ENCODE measurements at regions not wholly inside any gene's neighbourhood (a gene's known extent, or its start where the extent isn't known, plus 50 kb on each side); places are given as distances from the start of the nearest gene placed in this dataset.

DNA sequence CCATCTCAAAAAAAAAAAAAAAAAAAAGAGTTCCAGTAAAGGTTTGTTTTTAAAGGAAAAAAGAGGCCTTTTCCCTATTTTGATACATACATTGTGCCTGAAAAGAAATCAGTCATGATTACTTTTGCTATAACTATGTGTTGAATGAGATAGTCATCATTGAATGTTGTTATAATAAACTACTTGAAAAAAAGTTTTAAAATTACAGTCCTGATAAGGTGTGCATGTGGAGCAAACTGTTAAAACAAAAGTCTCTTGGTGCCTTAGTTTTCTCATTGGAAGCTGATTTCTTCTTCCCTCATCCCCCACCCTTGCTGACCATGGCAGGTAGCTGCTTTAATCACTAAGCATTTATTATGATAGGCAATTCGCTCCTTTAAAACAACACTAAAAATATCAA lies 172.3 kb upstream of the TBCA start:
- TF ChIP-seq, protein P1, sequence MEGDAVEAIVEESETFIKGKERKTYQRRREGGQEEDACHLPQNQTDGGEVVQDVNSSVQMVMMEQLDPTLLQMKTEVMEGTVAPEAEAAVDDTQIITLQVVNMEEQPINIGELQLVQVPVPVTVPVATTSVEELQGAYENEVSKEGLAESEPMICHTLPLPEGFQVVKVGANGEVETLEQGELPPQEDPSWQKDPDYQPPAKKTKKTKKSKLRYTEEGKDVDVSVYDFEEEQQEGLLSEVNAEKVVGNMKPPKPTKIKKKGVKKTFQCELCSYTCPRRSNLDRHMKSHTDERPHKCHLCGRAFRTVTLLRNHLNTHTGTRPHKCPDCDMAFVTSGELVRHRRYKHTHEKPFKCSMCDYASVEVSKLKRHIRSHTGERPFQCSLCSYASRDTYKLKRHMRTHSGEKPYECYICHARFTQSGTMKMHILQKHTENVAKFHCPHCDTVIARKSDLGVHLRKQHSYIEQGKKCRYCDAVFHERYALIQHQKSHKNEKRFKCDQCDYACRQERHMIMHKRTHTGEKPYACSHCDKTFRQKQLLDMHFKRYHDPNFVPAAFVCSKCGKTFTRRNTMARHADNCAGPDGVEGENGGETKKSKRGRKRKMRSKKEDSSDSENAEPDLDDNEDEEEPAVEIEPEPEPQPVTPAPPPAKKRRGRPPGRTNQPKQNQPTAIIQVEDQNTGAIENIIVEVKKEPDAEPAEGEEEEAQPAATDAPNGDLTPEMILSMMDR (conservative IDR thresholded peaks at IDR 0.05) = no peak
- Mint-ChIP-seq H3K27me3 (ENCODE audit: insufficient read depth) (peaks cover 51% of the 10 kb centered on the region), H3K4me1 (no peaks in the 10 kb centered on the region), H3K4me3 (no peak overlapping the region), H3K36me3 (ENCODE audit: low read depth) (no peaks in the 10 kb centered on the region), H3K9me3 (no peaks in the 10 kb centered on the region), H3K27ac (no peak overlapping the region)
- Histone ChIP-seq H3K27me3 (ENCODE audit: control insufficient read depth, insufficient read depth, low read length, poor library complexity, severe bottlenecking) (peaks cover 8% of the 10 kb centered on the region), H3K4me1 (ENCODE audit: control insufficient read depth, insufficient read depth, low read length) (no peaks in the 10 kb centered on the region), H3K9me3 (ENCODE audit: control insufficient read depth, low read length) (no peaks in the 10 kb centered on the region), H3K27ac (ENCODE audit: low read depth, low read length) (no peak overlapping the region), H3K36me3 (ENCODE audit: control insufficient read depth, insufficient read depth, low read length) (no peaks in the 10 kb centered on the region), H3K4me3 (ENCODE audit: low read length) (no peak overlapping the region), H3K9ac (ENCODE audit: extremely low read depth, low read length, poor library complexity, severe bottlenecking) (no peak overlapping the region)
- DNase-seq = no peak
- 83% methylated on average over 1 of the region's 1 CpG; no CpG with 5 or more reads in 1 of the 2 experiments for WGBS, 2 experiments (ENCODE audit: insufficient coverage in 1 of 2, insufficient read length in 1 of 2)

DNA sequence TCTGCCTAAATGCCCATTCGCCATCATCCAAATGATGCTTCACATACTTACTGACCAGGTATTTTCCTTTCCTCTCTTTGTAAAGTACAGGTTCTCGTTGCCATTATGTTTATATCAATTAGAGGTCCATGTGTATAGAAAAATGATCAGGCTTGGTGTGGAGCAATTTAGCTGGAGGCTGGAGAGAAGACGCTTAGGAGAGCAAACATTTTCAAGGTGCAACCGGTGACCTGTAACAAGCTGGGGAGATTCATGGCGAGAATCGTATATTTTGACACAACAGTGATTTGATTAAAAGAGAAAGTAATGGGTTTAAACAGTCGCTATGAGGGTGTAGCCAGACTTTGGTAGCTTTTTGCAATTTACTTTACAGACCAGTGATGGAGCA lies 170.9 kb upstream of the TBCA start:
- H3K9me3 Mint-ChIP-seq = no peaks in the 10 kb centered on the region
- WGBS, 2 experiments (ENCODE audit: insufficient coverage in 1 of 2, insufficient read length in 1 of 2) = 90 to 98% methylated on average over 5 to 7 of the region's 7 CpGs
- peaks cover 8% of the 10 kb centered on the region for H3K27me3 ChIP-seq (ENCODE audit: control insufficient read depth, insufficient read depth, low read length, poor library complexity, severe bottlenecking)

DNA sequence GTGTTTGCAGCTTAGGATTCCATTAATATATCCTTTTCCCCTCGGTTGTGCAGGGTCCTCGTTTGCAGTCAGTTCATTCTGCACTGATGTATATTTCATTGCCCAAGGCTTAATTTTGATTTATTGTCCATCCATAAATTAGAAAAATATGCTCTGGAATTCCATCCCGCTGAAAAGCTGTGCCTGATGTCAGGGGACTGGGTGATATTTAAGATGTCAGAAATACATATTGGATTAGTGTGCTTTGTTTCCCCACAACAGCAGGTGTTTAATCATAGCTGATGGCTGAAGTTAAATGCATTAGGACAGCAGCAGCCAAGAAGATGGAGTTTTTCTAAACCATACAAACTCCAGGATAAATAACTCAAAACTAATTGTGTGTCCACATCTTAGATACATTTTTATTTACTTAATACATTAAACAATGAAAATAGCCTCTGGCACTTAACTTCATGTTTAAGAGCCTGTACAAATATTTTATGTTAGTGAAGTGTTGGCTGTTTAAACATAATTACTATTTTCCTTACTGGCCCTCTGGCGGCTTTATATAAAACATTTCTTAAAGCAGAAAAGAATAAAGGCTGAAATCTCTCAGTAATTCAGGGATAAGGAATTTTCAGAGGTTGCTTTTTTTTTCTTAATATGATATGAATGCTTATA lies 170.4 kb upstream of the TBCA start:
- TF ChIP-seq, protein P1 (conservative IDR thresholded peaks at IDR 0.05) = no peak
- Mint-ChIP-seq H3K27ac (no peak overlapping the region), H3K27me3 (ENCODE audit: insufficient read depth) (peaks cover 45% of the 10 kb centered on the region), H3K9me3 (no peaks in the 10 kb centered on the region), H3K4me3 (no peak overlapping the region), H3K36me3 (ENCODE audit: low read depth) (no peaks in the 10 kb centered on the region), H3K4me1 (no peaks in the 10 kb centered on the region)
- Histone ChIP-seq H3K36me3 (ENCODE audit: control insufficient read depth, insufficient read depth, low read length) (no peaks in the 10 kb centered on the region), H3K4me1 (ENCODE audit: control insufficient read depth, insufficient read depth, low read length) (no peaks in the 10 kb centered on the region), H3K27ac (ENCODE audit: low read depth, low read length) (no peak overlapping the region), H3K9me3 (ENCODE audit: control insufficient read depth, low read length) (no peaks in the 10 kb centered on the region), H3K9ac (ENCODE audit: extremely low read depth, low read length, poor library complexity, severe bottlenecking) (no peak overlapping the region), H3K27me3 (ENCODE audit: control insufficient read depth, insufficient read depth, low read length, poor library complexity, severe bottlenecking) (peaks cover 8% of the 10 kb centered on the region), H3K4me3 (ENCODE audit: low read length) (no peak overlapping the region)
- DNase-seq = no peak
- WGBS, 2 experiments (ENCODE audit: insufficient coverage in 1 of 2, insufficient read length in 1 of 2) = 92 to 100% methylated on average over 3 to 4 of the region's 4 CpGs

More for the DNA sequence above, 170.9 kb upstream of the TBCA start:
- no peaks in the 10 kb centered on the region for H3K36me3 Mint-ChIP-seq (ENCODE audit: low read depth)
- Histone ChIP-seq H3K4me3 (ENCODE audit: low read length) (no peak overlapping the region), H3K9ac (ENCODE audit: extremely low read depth, low read length, poor library complexity, severe bottlenecking) (no peak overlapping the region), H3K27ac (ENCODE audit: low read depth, low read length) (no peak overlapping the region), H3K9me3 (ENCODE audit: control insufficient read depth, low read length) (no peaks in the 10 kb centered on the region), H3K4me1 (ENCODE audit: control insufficient read depth, insufficient read depth, low read length) (no peaks in the 10 kb centered on the region), H3K36me3 (ENCODE audit: control insufficient read depth, insufficient read depth, low read length) (no peaks in the 10 kb centered on the region)
- H3K4me1 Mint-ChIP-seq = no peaks in the 10 kb centered on the region
- TF ChIP-seq, protein P1 (conservative IDR thresholded peaks at IDR 0.05) = no peak
- H3K4me3 Mint-ChIP-seq = no peak overlapping the region
- no peak for DNase-seq
- H3K27me3 Mint-ChIP-seq (ENCODE audit: insufficient read depth) = peaks cover 48% of the 10 kb centered on the region
- H3K27ac Mint-ChIP-seq = no peak overlapping the region

All from endodermal cell (in vitro differentiated cells).